Effector CD8-positive, alpha-beta T cell (primary cell): ENCODE measurements at regions not wholly inside any gene's neighbourhood (a gene's known extent, or its start where the extent isn't known, plus 50 kb on each side); places are given as distances from the start of the nearest gene placed in this dataset.

ENCODE experiments used
- DNase-seq: peaks from one replicate; lab custom pipeline; 2025; lab: John Stamatoyannopoulos, UW

DNA sequence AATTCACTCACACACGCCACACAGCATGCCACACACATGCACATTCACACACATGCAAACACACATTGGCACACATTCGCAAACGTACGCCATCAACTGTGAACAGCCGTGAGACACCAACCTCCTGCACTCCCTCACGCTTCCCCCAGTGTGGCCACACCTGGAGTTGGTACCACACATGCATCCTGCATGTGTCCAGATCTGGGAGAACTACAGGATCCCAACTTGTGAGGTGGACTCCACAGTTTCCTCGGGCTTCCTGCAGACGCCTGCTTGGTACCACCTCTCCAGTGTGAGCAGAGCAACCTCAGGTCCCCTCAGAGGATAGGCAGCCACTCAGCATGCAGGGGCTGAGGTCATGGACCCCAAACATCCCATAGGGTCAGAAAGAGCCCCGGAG is 239.0 kb downstream of the EIPR1 start:
- DNase-seq = no peak

DNA sequence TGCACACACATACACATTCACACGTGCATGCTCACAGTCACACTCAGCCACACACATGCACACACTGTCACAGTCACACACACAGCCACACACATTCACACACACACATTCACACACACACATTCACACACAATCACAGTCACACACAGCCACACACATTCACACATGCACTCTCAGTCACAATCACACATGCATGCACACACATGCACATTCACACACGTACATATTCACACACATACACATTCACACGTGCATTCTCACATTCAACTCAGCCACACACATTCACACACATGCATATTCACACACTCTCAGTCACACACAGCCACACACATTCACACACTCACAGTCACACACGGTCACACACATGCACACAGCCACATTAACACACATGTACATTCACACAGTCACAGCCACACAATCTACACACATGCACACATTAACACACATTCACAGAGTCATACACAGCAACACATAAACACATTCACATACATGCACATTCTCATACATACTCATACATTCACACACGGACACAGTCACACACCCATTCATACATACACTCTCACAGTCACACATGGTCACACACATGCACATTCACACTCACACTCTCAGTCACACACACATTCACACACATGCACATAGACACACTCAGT is 239.8 kb downstream of the EIPR1 start:
- no peak for DNase-seq

DNA sequence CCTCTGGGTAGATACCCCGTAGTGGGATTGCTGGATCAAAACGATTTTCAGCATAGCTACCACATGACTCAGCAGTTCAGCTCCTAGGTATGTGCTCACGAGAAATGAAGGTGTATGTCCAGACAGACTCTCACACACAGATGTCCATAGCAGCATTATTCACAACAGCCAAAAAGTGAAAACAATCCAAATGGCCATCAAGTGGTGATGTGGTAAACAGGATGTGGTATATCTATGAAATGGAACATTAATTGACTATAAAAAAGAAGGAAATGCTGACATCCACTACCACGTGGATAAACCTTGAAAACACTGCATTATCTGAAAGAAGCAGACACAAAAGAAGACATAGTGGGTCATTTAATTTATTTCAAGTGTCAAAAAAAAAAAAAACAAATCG is 241.9 kb downstream of the EIPR1 start:
- DNase-seq = no peak

DNA sequence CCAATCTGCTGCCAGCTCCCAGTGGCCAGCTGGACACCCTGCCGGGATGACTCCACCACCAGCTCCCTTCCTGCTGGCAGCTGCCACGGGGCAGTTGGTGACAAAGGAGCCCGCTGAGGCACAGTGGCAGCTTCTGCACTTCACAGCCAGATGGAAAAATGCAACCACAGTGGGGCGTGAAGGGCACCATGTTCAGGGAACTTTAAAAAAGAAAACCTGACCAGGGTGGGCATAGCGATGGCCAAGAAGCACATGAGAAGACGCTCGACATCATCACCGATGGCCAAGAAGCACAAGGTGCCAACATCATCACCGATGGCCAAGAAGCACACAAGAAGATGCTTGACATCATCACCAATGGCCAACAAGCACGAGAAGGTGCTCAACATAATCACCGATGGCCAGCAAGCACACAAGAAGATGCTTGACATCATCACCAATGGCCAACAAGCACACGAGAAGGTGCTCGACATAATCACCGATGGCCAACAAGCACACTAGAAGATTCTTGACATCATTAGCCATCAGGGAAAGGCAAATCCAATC is 243.5 kb downstream of the EIPR1 start:
- no peak for DNase-seq

DNA sequence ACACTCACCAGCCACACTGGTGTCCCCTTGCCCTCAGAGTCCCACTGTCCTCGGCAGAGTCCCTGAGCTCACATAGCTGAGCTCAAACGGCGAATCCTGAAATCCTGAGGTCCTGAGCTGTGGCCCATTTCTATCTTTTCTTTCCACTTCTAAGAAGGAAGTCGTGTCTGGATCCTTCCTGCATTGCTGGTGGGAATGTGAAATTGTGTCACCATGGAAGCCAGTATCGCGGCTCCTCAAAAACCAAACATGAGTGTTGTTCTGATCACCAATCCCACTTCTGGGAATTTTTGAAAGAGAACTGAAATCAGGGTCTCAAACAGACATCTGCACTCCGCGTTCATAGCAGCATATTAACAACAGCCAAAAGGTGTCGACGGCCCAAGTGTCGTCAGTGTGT is 244.7 kb downstream of the EIPR1 start:
- DNase-seq = no peak

DNA sequence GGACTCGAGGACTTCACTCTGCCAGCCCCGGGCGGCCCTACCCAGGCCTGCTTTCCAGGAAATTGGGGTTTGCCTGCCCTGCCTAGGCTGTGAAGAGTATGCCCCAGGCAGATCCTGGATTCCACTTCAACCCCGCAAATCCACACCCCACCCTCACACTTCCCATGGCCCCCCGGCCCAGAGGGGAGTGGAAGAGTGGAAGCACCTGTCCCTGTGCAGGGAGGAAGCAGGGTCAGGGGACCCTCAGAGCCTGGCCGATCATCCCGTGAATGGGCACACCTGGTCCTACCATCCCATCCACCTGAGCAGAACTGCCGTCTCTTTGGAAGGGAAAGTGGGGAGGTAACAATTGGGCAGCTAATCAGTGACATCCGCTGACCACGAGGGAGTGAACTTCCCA is 245.2 kb downstream of the EIPR1 start:
- no peak for DNase-seq

DNA sequence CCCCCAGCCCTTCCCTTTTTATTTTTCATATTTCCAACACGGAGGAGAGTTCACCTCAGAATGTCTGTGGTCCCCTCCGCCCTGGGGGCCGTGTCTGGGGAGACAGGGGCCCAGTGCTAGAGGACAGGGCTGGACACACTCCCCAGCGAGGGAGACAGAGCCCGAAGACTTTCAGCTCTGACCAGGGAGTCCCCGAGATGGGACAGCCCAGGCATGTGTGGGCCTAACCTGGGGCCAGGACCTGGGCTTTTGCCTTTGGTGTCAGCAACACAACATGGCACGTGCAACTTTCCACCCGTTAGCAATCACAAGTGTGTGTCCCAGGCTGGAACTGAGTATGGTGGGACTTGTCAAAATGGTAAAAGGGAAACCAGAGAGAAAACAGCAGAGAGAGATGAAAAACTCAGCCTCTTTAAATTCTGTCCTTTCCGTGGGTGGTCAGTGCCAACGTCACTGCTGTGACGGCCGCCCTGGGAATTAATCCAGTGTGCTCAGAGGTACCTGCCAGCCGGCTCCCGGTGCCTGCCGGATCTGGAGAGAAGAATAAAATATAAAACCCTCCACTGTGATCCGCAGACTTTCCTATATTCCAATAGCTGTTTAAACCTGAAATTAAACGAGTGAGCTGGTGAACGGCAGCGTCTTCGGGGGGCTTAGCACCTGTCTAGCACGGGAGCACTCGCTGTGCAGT is 245.8 kb downstream of the EIPR1 start:
- no peak for DNase-seq

DNA sequence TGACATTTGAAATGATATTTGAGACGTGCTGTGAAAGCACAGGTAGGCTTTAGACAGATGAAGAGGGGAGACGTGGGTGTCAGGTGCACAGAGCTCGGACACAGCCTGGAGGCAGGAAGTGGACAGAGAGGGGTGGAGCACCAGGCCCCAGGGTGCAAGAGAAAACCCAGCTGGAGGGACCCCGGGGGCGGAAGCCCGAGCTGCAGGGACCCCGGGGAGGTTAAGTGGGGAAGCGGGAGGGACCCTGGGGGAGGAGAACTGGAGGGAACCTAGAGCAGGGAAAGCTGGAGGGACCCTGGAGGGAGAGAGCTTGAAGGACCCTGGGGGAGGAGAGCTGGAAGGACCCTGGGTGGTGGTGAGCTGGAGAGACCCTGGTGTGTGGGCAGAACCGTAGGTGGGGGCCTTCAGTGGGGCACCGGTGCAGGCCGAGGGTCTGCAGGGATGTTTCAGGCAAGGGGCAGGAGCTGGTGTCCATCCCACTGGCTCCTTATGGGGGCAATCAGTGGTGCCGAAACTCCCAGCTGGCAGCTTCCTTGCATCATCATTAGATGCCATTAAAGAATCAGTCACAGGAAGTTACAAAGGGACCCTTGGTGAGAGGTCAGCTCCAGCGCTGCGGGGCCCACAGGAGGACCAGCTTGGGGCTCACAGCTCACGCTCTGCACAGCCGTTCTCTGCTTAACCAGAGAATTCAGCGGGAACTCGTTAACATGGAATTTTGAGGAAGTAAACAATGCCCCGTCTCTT is 246.6 kb downstream of the EIPR1 start:
- no peak for DNase-seq

DNA sequence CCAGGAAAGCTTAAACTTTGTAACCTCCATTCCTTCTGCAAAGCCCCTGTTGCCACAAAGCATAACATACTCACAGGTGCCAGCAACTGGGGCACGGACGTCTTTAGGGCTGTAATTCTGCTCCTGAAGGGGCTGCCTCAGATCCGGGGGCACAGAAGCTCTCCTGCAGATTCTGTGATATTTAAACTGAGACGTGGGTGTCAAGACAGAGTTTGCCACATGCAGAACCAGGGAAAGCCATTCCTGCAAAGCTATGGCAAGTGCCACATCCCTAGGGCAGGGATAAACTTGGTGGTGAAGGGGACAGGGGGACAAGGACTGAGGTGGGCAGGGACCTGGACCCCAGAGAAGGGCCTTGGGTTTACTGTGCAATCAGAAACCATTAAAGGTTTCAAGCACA is 247.2 kb downstream of the EIPR1 start:
- DNase-seq = no peak

DNA sequence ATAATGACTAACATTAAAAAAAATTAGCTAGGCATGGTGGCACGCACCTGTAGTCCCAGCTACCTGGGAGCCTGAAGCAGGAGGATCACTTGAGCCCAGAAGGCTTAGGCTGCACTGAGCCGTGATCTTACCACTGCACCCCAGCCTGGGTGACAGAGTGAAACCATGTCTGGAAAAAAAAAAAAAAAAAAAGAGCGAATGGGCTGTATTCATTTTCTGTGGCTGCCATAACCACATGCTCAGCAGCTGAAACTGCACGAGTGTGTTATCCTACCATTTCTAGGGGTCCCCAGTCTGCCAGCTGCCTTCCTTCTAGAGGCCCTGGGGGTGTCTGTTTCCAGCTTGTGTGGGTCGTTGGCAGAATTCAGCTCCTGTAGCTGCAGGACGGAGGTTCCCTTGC is 247.8 kb downstream of the EIPR1 start:
- DNase-seq = no peak

DNA sequence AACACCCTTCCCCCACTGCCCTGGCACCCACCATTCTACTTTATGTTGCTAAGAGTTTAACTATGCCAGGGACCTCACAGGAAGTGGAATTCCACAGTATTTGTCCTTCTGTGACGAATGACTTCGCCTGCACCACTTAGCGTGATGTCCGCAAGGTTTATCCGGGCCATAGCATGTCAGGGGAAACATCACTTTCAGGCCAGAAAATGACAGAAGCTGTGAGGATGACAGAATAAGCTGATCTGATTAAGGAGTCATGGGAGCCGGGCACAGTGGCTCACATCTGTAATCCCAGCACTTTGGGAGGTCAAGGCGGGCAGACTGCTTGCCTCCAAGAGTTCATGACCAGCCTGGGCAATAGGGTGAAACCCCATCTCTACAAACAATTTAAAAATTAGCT is 248.8 kb downstream of the EIPR1 start:
- no peak for DNase-seq

DNA sequence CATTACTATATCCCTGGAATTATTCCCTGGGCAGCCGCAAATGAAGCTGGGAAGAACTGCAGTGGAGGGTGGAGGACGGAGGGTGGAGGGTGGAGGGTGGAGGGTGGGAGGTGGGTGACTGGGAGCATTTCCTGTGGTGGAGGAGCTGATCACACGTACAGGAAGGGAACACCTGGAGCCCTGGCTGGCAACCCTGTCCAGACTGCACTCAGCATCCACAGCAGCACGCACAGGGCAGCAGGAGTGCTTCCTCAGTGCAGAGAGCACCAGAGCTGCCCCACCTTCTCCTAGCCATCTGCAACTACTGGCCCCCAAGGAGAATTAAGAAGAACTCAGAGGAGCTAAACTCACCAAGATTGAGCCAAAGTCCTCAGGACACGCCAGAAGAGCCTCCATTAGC is 249.9 kb downstream of the EIPR1 start:
- no peak for DNase-seq

DNA sequence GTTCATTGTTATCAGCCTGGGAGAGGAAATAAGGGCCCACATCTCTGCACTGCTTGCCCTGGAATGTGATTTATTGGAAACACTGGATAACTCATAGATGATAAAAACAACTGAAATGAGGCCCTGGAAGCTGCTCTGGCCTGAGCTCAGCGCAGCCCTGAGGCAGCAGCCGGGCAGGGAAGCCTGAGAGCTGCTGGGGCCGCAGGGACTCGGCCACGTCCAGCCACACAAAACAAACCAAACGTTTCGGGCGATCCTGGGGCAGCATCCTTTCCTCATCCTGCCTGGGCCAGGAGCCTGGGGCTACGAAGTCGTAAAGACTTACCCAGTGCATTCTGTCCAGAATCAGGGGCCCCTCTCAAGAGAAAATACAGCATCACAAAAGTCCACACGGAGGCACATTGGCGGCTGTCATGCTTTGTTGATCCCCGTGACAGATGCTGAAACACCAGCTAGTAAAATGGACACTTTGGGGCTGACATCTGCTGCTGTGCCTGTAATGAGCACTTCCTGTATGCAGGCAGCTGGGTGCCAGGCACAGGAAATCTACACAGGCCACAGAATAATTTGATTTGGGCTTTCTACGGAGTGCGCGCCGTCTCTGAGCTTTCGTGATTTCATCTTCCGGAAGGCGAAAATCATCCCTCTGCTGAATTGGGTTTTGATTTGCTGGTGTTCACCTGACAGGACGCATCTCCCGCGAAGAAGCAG is 250.6 kb downstream of the EIPR1 start:
- DNase-seq = no peak

DNA sequence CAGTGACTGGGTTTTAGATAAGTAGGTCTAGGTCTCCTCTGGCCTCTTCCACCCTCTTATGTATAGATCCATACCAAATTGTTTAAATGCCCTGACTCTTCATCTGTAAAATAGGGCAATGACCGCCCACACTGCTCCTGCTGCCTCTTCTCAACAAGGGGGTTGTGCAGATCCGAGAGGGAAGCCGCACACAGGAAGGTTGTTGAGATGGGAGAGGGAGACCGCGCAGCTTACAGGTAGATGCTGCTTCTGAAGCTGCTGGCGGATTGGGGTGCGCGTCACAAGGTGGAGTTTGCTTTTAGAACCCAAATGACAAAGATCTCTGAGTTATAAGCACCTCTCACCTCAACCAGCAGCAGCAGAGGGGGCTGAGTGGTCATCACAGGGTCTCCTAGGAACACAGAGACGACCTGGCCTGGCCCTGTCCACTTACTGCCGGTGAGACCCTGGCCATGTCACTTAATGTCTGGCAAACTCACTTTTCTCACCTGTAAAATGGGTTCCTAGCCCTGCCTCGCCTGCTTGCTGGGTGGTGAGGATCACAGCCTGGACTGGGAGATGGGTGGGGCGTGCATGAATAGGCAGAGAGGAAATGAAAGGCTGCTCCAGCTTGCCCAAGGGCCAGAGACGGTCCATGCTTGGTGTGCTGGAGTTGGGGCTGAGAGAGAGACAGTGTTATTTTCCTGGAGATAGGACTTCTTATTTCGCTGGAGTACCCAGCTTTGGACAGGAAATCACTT is 251.3 kb downstream of the EIPR1 start:
- no peak for DNase-seq

DNA sequence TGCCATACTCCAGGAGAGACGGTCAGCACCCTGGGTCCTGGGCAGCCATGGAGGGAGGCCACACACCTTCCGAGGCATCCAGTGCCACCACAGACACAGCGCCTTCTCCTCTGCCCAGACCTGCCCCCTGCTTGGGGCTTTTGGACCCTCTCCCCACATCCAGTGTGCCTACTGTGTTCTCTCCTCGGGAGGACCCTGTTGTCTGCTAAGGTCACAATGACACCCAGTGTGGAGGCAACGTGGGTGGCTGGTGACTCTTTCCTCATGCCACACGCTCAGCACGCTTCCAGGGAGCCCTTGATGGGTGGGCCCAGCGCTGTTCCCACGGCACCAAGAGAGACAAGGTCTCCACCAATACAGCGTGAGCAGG is 251.9 kb downstream of the EIPR1 start:
- no peak for DNase-seq

DNA sequence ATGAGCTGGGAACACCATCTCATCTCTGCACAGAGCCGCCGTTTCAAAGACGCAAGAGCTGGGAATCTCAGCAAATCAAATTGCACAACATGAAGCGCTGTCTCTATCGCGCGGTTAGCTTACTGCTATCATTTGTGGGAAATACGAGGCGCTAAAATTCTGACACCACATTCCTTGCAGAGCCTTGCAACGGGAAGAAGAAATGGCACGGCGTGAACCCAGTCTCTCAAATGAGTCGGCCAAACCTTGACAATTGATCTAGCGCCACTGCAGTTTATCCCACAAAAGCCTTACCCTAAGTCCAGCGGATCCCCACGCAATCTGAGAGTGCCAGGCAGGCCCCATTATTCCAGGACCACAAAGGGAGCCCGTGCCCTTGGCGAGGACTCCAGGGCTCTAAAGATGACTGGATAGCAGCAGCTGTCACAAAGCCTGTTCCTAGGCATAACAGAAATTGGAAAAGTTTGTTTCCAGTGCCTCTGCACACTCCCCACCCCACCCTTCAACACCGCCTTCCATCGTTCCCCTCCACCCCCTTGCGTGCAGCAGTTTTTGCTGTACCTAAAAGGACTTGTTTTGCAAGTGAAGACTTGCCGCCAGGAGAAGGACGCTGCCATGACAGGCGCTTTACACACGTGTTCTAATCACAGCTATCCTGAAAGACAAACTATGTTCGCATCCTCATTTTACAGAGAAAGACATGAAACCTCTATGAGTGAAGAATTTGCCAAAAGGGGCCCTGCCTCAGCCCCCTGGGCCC is 252.4 kb downstream of the EIPR1 start:
- no peak for DNase-seq

DNA sequence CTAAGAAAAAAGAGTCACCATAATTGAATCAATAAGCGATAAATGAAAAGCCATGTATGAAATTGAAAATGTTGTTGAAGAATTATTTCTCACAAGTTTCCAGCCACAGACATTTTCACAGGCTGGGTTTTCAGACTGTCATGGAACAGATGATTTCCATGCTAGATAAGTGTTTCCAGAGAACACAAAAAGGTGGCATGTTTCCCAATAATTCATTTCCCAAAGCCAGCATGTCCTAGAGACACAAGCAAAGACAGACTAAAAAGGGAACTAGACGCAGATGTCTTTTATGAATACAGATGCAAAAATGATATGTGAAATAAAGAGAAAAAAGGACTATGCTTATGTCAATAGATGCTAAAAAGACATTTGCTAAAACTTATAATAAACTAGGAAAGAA is 255.1 kb downstream of the EIPR1 start:
- no peak for DNase-seq

DNA sequence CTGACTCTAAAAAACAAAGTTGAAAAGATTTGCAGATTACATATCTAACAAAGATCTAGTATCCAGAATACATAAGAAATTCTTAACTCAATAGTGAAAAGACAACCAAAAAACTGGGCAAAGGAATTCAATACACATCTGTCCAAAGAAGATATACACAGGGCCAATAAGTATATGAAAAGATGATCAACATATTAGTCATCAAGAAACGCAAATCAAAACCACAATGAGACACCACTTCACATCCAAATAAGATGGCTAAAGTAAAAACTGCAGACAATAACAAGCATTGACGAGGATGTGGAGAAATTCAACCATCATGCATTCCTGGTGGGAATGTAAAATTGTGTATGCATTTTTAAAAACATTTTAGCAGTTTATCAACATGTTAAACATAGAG is 256.0 kb downstream of the EIPR1 start:
- no peak for DNase-seq

DNA sequence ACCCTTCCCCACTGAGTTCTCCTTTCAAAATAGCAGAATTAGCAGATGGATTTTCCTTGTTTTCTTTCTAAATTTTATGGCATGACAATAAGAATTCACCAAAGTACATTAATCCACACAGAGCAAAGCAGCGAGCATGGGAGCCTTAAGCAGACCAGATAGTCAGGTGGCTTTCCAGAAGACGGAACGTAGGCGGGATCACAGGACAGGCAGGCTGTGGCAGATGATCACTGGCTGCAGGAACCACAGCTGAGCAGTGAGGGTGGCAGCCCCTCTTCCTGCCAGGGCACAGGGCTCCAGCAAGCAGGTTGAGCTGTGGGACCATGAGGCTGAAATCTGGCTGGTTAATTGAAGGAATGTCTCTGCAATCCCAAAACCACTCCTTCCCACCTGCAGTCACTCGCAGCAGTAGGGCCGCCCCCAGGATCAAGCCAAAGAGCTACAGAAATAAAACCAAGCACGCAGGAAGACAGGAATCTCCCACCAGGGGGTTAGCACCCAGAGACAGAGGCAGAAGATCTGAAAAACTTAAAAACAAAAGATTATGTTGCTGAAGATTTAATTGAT is 259.9 kb downstream of the EIPR1 start:
- DNase-seq = no peak

DNA sequence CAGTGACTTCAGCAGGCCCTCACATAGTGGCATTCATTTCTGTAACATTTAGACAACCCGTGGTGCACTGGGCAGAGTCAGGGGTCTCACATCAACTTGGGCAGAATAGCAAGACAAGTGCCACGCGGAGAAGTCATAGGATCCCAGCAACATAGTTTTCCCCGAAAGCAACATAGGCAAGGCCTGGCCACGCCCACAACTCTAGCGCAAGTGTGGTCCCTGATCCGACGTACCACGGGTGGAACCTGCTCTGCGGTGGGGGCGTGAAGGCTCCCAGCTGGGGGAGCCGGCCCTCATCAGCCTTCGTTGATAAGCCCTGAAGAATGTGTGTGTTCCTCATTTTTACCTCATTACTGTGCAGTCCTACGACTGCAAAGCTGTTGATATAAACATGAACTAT is 261.2 kb downstream of the EIPR1 start:
- DNase-seq = no peak
